Body of pancreas (tissue), 4 donors: ENCODE measurements at regions not wholly inside any gene's neighbourhood (a gene's known extent, or its start where the extent isn't known, plus 50 kb on each side); places are given as distances from the start of the nearest gene placed in this dataset.

Source experiments
- POLR2A ChIP-seq, 3 donors: fragments of 450-650 bp; IDR thresholded peaks; one replicate each; pipeline ENCODE4 v1.6.1; 2016; ENCODE audit warnings: antibody characterized with exemption in 3 of 3, mild to moderate bottlenecking in 2 of 3
- TF ChIP-seq, protein P1 (sequence below), 7 experiments: fragments of 450-650 bp in 4 of 7; fragments of 200-600 bp in 3 of 7; sonication (generic) in 3 of 7; IDR thresholded peaks; one replicate each; pipeline ENCODE4 v1.5.1; 2016 to 2019; ENCODE audit warnings: antibody characterized with exemption in 7 of 7

DNA sequence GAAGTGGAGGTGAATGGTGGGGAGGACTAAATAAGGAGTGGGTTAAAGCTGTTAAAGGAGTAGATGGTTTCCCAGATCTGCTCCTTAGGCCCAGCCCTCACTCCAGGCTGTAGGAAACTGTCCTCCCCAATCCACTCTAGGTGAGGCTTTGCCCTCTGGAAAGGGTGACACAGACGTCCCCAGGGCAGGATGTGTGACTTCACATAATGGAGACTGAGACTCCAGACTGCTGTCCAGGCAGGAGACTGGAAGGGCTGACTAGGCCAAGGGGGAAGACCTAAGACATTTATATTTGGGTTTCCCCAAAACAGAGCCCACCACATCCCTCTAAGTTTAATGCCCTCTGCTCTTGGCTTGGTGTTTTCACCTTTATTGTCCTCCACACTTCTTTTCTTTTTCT, 488.5 kb downstream of the SHQ1 start:
- TF ChIP-seq, protein P1, sequence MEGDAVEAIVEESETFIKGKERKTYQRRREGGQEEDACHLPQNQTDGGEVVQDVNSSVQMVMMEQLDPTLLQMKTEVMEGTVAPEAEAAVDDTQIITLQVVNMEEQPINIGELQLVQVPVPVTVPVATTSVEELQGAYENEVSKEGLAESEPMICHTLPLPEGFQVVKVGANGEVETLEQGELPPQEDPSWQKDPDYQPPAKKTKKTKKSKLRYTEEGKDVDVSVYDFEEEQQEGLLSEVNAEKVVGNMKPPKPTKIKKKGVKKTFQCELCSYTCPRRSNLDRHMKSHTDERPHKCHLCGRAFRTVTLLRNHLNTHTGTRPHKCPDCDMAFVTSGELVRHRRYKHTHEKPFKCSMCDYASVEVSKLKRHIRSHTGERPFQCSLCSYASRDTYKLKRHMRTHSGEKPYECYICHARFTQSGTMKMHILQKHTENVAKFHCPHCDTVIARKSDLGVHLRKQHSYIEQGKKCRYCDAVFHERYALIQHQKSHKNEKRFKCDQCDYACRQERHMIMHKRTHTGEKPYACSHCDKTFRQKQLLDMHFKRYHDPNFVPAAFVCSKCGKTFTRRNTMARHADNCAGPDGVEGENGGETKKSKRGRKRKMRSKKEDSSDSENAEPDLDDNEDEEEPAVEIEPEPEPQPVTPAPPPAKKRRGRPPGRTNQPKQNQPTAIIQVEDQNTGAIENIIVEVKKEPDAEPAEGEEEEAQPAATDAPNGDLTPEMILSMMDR (IDR thresholded peaks at IDR 0.05), result no peak
- no peak for TF ChIP-seq POLR2A (IDR thresholded peaks at IDR 0.05)
